Glomerular visceral epithelial cell (primary cell): ENCODE measurements at regions not wholly inside any gene's neighbourhood (a gene's known extent, or its start where the extent isn't known, plus 50 kb on each side); places are given as distances from the start of the nearest gene placed in this dataset.
A peak's percentile ranks its signal among the peaks of the same experiment; 100 is the strongest.
"Not testable (repeated sequence)": the region's sequence is repeated elsewhere in the genome, so short reads cannot be mapped to it uniquely, and the experiment has no call there.

Source experiments
- DNase-seq: peaks from one replicate; pipeline ENCODE4 v3.0.0-alpha.2; 2016; ENCODE audit errors: extremely low spot score

- DNase-seq, result not testable (repeated sequence)
Measured at GRCh38 chr2:132220589-132220988, 58.8 kb upstream of the ANKRD30BL start.

DNA sequence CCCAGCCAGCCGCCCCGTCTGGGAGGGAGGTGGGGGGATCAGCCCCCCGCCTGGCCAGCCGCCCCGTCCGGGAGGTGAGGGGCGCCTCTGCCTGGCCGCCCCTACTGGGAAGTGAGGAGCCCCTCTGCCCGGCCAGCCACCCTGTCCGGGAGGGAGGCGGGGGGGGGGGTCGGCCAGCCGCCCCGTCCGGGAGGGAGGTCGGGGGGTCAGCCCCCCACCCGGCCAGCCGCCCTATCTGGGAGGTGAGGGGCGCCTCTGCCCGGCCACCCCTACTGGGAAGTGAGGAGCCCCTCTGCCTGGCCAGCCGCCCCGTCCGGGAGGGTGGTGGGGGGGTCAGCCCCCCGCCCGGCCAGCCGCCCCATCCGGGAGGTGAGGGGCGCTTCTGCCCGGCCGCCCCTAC lies 60.1 kb upstream of the ANKRD30BL start:
- not testable (repeated sequence) for DNase-seq

- no peak for DNase-seq
Measured at GRCh38 chr2:132252191-132252893, 90.6 kb upstream of the ANKRD30BL start.

GRCh38 chr2:132252894-132253264 lies 91.1 kb upstream of the ANKRD30BL start:
- DNase-seq, result no peak

- no peak for DNase-seq
Measured at GRCh38 chr2:132253496-132254305, 91.9 kb upstream of the ANKRD30BL start.

DNA sequence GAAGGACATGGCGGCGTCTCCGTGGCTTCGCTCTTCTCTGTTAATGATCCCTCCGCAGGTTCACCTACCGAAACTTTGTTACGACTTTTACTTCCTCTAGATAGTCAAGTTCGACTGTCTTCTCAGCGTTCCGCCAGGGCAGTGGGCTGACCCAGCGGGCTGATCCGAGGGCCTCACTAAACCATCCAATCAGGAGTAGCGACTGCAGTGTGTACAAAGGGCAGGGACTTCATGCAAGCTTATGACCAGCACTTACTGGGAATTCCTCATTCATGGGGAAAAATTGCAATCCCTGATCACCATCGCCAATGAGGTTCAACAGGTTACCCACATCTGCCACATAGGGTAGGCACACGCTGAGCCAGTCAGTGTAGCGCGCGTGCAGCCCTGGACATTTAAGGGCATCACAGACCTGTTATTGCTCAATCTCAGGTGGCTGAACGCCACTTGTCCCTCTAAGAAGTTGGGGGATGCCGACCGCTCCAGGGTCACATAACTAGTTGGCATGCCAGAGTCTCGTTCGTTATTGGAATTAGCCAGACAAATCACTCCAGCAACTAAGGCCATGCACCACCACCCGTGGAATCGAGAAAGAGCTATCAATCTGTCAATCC lies 92.7 kb upstream of the ANKRD30BL start:
- not testable (repeated sequence) for DNase-seq

DNA sequence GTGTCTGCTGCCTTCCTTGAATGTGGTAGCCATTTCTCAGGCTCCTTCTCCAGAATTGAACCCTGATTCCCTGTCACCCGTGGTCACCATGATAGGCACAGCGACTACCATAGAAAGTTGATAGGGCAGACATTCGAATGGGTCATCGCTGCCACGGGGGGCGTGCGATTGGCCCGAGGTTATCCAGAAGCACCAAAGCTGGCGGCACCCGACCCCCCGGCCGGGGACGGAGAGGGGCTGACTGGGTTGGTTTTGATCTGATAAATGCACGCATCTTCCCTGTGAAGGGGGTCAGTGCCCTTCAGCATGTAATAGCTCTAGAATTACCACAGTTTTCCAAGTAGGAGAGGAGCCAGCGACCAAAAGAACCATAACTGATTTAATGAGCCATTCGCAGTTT lies 94.0 kb upstream of the ANKRD30BL start:
- DNase-seq, result no peak

GRCh38 chr2:132256251-132256902 lies 94.6 kb upstream of the ANKRD30BL start:
- DNase-seq, result no peak

GRCh38 chr2:132256903-132257300 lies 95.2 kb upstream of the ANKRD30BL start:
- not testable (repeated sequence) for DNase-seq

DNA sequence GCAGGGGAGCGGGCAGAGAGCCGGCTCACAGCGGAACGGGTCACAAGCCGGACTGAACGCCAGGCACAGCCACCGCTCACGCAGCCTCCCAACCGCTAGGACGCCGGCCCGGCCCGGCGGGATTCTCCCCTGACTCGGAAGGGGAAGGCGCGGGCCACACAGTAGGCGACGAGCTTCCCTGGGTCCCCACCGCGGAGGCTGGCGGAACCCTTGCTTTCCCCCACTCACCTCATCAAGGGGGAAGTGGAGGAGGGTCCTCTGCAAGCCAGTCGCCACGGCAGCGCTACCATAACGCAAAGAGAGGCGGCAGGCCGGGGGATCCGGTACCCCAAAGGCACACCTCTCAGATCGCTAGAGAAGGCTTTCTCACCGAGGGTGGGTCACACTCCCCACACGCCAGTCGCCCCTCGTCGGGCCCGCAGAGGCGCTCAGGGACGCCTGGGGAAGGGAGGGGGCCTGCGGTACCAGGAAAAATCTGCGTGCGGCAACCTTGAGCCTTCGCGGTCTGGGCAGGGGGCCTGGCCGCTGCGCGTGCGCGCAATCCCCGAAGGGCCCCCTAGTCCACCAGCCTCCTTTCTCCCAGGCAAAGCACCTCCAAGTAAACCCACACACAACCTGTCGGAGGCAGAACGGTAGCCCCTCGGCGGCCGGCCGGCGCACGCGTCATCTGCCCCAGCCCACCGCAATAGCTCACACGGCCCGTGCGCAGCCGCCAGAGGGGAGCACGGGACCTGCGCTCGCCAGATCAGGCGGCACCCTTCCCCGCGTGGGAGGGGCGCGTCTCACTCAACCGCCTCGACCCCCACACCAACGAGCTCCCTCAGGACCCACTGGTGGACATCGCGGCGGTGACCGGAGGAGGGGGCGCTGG lies 95.8 kb upstream of the ANKRD30BL start:
- DNase-seq, result not testable (repeated sequence)

- not testable (repeated sequence) for DNase-seq
Measured at GRCh38 chr2:132259276-132259675, 97.5 kb upstream of the ANKRD30BL start.

DNA sequence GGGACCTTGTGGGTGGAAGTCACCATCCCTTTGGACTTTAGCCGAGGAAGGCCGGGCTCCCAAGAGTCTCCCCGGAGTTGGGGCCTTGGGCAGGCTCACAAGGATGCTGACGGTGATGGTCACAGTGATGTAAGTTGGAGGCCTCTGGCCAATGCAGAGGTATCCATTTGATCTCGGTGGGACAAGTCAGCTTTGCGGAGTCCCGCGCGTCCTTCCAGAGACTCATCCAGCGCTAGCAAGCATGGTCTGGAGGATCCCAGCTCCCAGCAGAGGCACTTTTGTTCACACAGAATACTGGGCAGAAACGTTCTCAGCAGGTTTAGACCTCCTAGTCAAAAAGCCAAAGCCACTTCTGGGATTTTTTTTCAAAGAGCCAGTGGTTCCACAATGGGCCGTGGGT lies 103.8 kb upstream of the ANKRD30BL start:
- not testable (repeated sequence) for DNase-seq

DNA sequence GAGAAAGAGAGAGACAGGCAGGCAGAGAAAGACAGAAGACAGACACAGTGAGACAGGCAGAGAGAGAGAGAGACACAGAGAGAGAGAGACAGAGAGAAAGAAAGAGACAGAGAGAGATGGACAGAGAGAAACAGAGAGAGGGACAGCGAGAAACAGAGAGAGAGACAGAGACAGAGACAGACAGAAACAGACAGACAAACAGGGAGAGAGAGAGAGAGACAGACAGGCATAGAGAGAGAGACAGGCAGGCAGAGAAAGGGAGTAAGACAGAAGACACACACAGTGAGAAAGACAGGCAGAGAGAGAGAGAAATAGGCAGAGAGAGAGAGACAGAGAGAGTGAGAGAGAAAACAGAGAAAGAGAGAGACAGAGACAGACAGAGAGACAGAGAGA lies 105.3 kb upstream of the ANKRD30BL start:
- no peak for DNase-seq

- DNase-seq, result not testable (repeated sequence)
Measured at GRCh38 chr2:132267498-132268283, 105.9 kb upstream of the ANKRD30BL start.

DNA sequence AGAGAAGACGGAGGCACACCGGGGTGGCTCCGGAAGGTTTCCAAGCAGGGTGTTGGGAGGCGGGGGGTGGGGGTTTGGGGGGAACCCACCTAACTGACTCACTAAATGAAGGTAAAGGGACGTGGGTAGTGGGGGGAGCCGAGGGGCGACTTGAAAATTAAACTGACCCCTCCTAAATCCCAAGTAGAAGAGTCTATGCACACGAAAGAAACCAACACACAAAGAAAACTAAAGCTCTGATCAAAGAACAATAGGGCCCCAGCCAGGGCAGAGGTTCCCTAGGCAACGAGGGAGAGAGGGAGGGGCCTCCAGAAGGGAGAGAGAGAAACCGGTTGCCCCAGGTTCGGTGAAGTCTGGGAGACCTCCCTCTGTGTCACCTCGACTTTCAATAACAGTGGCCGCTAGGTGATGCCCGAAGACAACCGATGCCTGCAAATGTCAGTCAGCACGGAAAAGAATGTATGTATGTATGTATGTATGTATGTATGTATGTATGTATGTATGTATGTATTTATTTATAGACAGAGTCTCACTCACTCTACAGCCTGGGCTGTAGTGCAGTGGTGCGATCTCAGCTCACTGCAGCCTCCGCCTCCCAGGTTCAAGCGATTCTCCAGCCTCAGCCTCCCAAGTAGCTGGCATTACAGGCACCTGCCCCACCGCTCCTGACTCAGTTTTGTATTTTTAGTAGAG lies 106.7 kb upstream of the ANKRD30BL start:
- peak; percentile 55 for DNase-seq

DNA sequence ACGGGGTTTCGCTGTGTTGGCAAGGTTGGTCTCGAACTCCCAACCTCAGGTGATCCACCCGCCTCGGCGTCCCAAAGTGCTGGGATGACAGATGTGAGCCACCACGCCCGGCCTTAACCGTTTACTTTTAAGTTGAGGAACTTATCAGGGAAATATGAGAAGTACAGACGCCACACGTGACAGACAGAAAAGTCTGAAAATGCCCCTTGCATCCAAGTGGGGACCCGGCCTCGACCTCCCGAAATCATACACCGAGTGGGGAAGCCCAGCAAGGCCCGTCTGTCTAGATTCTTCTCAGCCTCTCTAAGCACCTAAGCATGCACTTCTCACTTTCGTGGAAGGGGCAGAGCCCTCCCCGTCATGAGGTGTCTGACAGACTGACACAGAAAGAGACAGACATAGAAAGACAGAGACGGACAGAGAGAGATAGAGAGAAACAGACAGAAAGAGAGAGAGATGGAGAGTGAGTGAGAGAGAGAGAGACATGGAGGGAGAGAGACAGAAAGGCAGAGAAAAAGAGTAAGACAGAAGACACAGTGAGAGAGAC lies 107.3 kb upstream of the ANKRD30BL start:
- DNase-seq, result no peak

DNA sequence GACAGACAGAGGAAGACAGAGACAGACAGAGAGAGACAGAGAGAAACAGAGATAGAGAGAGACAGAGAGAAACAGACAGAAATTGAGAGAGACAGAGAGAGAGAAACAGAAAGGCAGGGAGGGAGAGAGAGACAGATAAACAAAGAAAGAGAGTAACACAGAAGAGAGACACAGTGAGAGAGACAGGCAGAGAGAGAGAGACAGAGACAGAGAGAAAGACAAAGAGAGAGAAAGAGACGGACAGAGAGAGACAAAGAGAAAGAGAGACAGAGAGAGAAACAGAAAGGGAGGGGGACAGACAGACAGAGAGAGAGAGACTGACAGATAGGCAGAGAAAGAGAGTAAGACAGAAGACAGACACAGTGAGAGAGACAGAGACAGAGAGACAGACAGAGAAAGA lies 108.5 kb upstream of the ANKRD30BL start:
- DNase-seq, result no peak

GRCh38 chr2:132270981-132271546 lies 109.3 kb upstream of the ANKRD30BL start:
- no peak for DNase-seq

DNA sequence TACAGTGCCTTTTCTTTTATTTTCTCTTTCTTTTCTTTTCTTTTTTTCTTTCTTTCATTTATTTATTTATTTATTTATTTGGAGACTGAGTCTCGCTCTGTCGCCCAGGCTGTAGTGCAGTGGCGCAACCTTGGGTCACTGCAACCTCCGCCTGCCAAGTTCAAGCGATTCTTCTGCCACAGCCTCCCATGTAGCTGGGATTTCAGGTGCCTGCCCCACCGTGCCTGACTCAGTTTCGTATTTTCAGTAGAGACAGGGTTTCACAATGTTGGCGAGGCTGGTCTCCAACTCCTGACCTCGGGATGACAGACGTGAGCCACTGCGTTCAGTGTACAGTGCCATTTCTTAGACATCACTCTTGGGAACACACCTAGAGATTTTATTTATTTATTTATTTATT lies 110.0 kb upstream of the ANKRD30BL start:
- not testable (repeated sequence) for DNase-seq
